Sigmoid colon (tissue), 6 donors: ENCODE measurements at regions not wholly inside any gene's neighbourhood (a gene's known extent, or its start where the extent isn't known, plus 50 kb on each side); places are given as distances from the start of the nearest gene placed in this dataset.

Experiments used
- DNase-seq: peaks from one replicate; pipeline ENCODE4 v3.0.0-alpha.2; 2019
- H3K27ac ChIP-seq, 4 donors: fragments of 200-600 bp; sonication (generic); one replicate each; pipeline ENCODE4 v1.5.1; 2016 to 2019; ENCODE audit warnings: mild to moderate bottlenecking in 1 of 4
- H3K27me3 ChIP-seq, 3 donors: fragments of 200-600 bp; sonication (generic); one replicate each; pipeline ENCODE4 v1.5.1; 2019; ENCODE audit warnings: mild to moderate bottlenecking in 1 of 3
- H3K36me3 ChIP-seq, 4 donors: fragments of 200-600 bp; sonication (generic); one replicate each; pipeline ENCODE4 v1.5.1; 2016 to 2019
- H3K4me1 ChIP-seq, 4 donors: fragments of 200-600 bp; sonication (generic); one replicate each; pipeline ENCODE4 v1.5.1; 2017 to 2019
- H3K4me3 ChIP-seq, 4 donors: fragments of 200-600 bp; sonication (generic); one replicate each; pipeline ENCODE4 v1.5.1; 2017 to 2019; ENCODE audit warnings: mild to moderate bottlenecking in 2 of 4, moderate library complexity in 1 of 4
- H3K9me3 ChIP-seq, 4 donors: fragments of 200-600 bp in 3 of 4; sonication (generic) in 3 of 4; one replicate each; pipeline versions ENCODE4 v1.5.1 to v1.6.1; 2013 to 2019
- EP300 ChIP-seq, 4 donors: sonication (generic); formaldehyde crosslinking; IDR thresholded peaks; one replicate each; pipeline ENCODE4 v1.6.1; 2017; ENCODE audit warnings: antibody characterized with exemption in 4 of 4
- POLR2A ChIP-seq, 2 donors: fragments of 450-650 bp; IDR thresholded peaks; one replicate each; pipeline ENCODE4 v1.6.1; 2016; ENCODE audit warnings: antibody characterized with exemption in 2 of 2, mild to moderate bottlenecking in 2 of 2, moderate library complexity in 2 of 2
- POLR2AphosphoS5 ChIP-seq, 4 donors: sonication (generic); formaldehyde crosslinking; IDR thresholded peaks; one replicate each; pipeline ENCODE4 v1.6.1; 2017; ENCODE audit warnings: antibody characterized with exemption in 4 of 4
- WGBS, 2 donors: extraction: QIAGEN DNeasy Blood & Tissue Kit; methylation state at CpG; one replicate each; pipeline ENCODE4 v1.1.7; 2013; 5-methylcytosine and 5-hydroxymethylcytosine counted together
- intact Hi-C: fragments of 100-400 bp; cut with DNase I; formaldehyde crosslinking; loops from one replicate; pipeline ENCODE4 v1.15.1; 2023
- TF ChIP-seq, protein P1 (sequence below), 4 experiments: fragments of 450-650 bp in 3 of 4; fragments of 200-600 bp in 1 of 4; IDR thresholded peaks; one replicate each; pipeline ENCODE4 v1.5.1; 2016 to 2019; ENCODE audit warnings: antibody characterized with exemption in 4 of 4, mild to moderate bottlenecking in 3 of 4, moderate library complexity in 2 of 4
- donor health status: healthy with polysubstance abuse.
- donor health status: healthy.

DNA sequence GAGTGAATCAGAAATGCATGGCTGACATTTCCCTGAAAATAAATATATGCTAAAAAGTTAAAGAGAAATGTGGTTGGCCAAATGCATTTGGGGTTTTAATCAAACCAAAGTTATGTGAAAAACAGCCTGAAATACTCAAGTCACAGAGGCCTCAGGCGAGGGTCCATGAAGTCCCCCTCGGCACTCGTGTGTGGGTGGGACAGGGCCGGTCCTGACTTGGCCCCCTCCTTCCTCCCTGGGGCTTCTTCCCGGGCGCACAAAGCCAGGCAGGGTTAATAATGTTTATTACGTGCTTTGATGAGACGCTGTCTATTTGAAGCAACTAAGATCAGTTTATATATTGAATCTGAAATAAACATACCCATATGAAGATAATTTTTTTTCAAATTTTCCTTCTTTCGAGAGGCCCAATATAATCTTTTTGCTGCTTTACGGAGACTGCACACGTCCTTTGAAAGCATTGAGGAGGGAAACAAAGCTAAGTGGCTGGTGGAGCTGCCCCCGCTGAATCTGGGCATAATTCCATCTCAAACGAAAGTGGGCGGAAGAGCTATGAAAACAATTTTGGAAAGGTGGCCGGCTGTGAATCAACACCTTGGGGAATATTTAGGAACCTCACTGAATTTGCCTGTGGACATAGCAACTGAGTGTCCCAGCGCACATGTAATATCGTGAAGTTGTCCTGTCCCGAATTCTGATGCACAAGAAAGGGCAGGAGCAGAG lies 55.8 kb upstream of the SMOC2 start:
- intact Hi-C loops: no loop called here
- no peak for DNase-seq
- TF ChIP-seq, protein P1, sequence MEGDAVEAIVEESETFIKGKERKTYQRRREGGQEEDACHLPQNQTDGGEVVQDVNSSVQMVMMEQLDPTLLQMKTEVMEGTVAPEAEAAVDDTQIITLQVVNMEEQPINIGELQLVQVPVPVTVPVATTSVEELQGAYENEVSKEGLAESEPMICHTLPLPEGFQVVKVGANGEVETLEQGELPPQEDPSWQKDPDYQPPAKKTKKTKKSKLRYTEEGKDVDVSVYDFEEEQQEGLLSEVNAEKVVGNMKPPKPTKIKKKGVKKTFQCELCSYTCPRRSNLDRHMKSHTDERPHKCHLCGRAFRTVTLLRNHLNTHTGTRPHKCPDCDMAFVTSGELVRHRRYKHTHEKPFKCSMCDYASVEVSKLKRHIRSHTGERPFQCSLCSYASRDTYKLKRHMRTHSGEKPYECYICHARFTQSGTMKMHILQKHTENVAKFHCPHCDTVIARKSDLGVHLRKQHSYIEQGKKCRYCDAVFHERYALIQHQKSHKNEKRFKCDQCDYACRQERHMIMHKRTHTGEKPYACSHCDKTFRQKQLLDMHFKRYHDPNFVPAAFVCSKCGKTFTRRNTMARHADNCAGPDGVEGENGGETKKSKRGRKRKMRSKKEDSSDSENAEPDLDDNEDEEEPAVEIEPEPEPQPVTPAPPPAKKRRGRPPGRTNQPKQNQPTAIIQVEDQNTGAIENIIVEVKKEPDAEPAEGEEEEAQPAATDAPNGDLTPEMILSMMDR (IDR thresholded peaks at IDR 0.05): no peak
- TF ChIP-seq EP300 (IDR thresholded peaks at IDR 0.05) (no peak), POLR2AphosphoS5 (IDR thresholded peaks at IDR 0.05) (no peak), POLR2A (IDR thresholded peaks at IDR 0.05) (no peak)

DNA sequence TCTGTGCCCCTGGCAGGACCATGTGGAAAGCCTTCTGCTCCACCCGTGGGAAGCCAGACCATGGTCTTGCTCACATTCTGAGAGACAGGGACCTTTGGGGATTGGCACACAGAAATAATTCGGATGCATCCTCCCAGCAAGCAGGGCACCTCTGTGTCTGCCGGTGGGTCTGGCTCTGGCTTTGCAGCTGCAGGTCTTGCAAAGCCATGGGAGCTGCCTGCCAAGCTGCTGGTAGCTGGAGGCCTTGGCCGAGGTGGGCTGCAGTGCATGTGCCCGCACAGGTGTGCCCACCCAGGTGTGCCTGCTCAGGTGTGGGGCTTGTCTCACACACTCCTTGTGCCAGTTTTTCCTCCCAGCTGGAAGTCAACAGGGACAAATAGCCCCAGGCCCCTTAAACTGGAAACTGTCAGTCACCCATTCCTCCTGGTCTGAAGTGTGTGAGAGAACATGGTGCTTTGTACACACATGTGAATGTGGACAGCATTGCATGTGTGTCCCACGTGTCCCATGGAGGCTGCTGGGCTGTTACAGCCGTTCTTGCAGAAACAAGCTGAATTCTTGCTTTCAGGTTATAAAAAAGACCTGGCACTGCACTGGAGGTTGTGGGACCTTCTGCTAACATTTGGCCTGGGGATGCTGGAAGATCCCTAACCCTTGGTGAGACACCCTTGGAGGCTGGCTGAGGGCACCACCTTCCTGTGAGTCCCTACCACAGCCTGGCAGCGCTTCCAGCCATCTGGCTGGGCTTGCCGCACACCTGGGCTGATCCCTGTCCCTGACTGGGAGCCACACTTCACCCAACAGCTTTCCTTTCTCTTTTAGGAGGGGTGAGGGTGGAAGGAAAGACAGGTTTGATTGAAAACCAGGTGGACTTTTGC lies 54.9 kb upstream of the SMOC2 start:
- intact Hi-C loops: no loop called here
- Histone ChIP-seq H3K4me1 (peaks cover 0 to 14% (median 8%) of the 10 kb centered on the region in 4 donors), H3K4me3 (no peak overlapping the region), H3K27ac (no peak overlapping the region), H3K36me3 (no peaks in the 10 kb centered on the region), H3K9me3 (no peaks in the 10 kb centered on the region), H3K27me3 (no peaks in the 10 kb centered on the region)
- peak; percentile 55 for DNase-seq
- TF ChIP-seq POLR2A (IDR thresholded peaks at IDR 0.05) (no peak), EP300 (IDR thresholded peaks at IDR 0.05) (no peak), POLR2AphosphoS5 (IDR thresholded peaks at IDR 0.05) (no peak)
- TF ChIP-seq, protein P1 (IDR thresholded peaks at IDR 0.05): no peak
- WGBS, 2 donors: 69 to 86% methylated on average over 9 of the region's 9 CpGs

More for the DNA sequence above, 55.8 kb upstream of the SMOC2 start:
- 81 to 84% methylated on average over 18 of the region's 18 CpGs for WGBS, 2 donors
- H3K27me3 ChIP-seq: no peaks in the 10 kb centered on the region
- no peaks in the 10 kb centered on the region for H3K9me3 ChIP-seq
- peak overlapping the region in 1 of 4 donors; percentile 48 for H3K27ac ChIP-seq
- H3K4me1 ChIP-seq: peaks cover 0 to 14% (median 8%) of the 10 kb centered on the region in 4 donors
- H3K36me3 ChIP-seq: no peaks in the 10 kb centered on the region
- H3K4me3 ChIP-seq: no peak overlapping the region

DNA sequence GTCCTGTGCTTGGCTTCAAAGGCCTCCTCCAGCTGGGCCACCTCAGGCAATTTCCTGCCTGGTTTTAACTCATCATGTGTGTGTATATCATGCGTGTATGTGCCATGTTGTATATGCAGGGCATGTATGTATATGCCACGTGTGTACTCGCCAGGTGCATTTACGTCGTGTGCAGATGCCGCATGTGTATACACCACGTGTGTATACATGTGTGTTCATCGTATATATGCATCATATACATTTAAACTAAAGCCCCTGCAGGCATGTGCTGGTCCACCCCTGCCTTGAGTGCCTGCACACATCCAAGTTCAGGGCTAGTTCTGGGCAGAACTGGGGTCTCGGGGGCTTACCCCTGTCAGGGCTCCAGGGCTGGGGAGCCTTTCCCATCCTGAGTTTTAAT lies 54.0 kb upstream of the SMOC2 start:
- Histone ChIP-seq H3K36me3 (no peaks in the 10 kb centered on the region), H3K4me1 (peaks cover 0 to 14% (median 8%) of the 10 kb centered on the region in 4 donors), H3K4me3 (no peak overlapping the region), H3K27ac (no peak overlapping the region), H3K9me3 (no peaks in the 10 kb centered on the region), H3K27me3 (no peaks in the 10 kb centered on the region)
- intact Hi-C loops: no loop called here
- 92 to 95% methylated on average over 9 of the region's 9 CpGs for WGBS, 2 donors
- DNase-seq: no peak
- TF ChIP-seq, protein P1 (IDR thresholded peaks at IDR 0.05): no peak
- TF ChIP-seq POLR2A (IDR thresholded peaks at IDR 0.05): no peak
- no peak for TF ChIP-seq POLR2AphosphoS5 (IDR thresholded peaks at IDR 0.05)
- no peak for TF ChIP-seq EP300 (IDR thresholded peaks at IDR 0.05)

DNA sequence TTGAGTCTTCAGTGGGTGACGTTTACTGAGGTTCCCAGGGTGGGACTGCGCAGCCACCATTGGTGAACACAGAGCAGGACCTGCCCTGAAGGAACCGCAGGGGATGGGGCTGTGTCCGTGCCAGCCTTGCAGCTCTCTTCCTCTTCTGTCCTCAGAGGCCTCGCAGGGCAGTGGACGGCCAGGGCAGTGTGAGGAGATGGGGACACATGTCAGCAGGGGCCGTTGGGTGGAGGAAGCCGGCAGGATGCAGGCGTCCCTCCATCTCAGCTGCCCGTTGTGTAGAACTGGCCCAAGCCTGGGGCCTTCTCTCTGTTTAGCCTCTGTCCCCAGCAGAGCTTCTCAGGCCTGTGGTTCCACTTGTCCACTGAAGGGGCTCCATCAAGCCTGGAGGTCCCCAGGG lies 53.6 kb upstream of the SMOC2 start:
- no peaks in the 10 kb centered on the region for H3K36me3 ChIP-seq
- H3K27me3 ChIP-seq: no peaks in the 10 kb centered on the region
- H3K4me1 ChIP-seq: peaks cover 0 to 14% (median 8%) of the 10 kb centered on the region in 4 donors
- TF ChIP-seq POLR2AphosphoS5 (IDR thresholded peaks at IDR 0.05) (no peak), EP300 (IDR thresholded peaks at IDR 0.05) (no peak), POLR2A (IDR thresholded peaks at IDR 0.05) (no peak)
- TF ChIP-seq, protein P1 (IDR thresholded peaks at IDR 0.05): no peak
- WGBS, 2 donors: 85 to 91% methylated on average over 10 of the region's 10 CpGs
- H3K4me3 ChIP-seq: no peak overlapping the region
- H3K9me3 ChIP-seq: no peaks in the 10 kb centered on the region
- DNase-seq: no peak
- intact Hi-C loops: no loop called here
- H3K27ac ChIP-seq: no peak overlapping the region
